ENCODE measurements at regions not wholly inside any gene's neighbourhood (a gene's known extent, or its start where the extent isn't known, plus 50 kb on each side); places are given as distances from the start of the nearest gene placed in this dataset.

- peak in 2 of 4 donors; percentile 41 to 50 for ATAC-seq
- Histone ChIP-seq H3K4me3 (no peak overlapping the region), H3K36me3 (no peaks in the 10 kb centered on the region), H3K27me3 (no peaks in the 10 kb centered on the region), H3K4me1 (peaks cover 0 to 2% (median 0%) of the 10 kb centered on the region in 12 donors), H3K27ac (peak overlapping the region in 3 of 12 donors; percentile 15 to 53 (median 41)), H3K9me3 (peaks cover 0 to 14% (median 4%) of the 10 kb centered on the region in 12 donors)
- no peak for DNase-seq
- intact Hi-C loops (cut with DNase I) = no loop called here
- TF ChIP-seq CTCF (IDR thresholded peaks at IDR 0.05) (no peak), POLR2A (IDR thresholded peaks at IDR 0.05) (no peak)
Measured at GRCh38 chr5:82910905-82911304, 166.3 kb downstream of the TMEM167A start.

- Histone ChIP-seq H3K4me3 (no peak overlapping the region), H3K27me3 (no peaks in the 10 kb centered on the region), H3K27ac (peak overlapping the region in 3 of 12 donors; percentile 15 to 44 (median 41)), H3K4me1 (peaks cover 0 to 2% (median 0%) of the 10 kb centered on the region in 12 donors), H3K36me3 (no peaks in the 10 kb centered on the region), H3K9me3 (peaks cover 0 to 10% (median under 1%) of the 10 kb centered on the region in 12 donors)
- intact Hi-C loops (cut with DNase I) = no loop called here
- TF ChIP-seq POLR2A (IDR thresholded peaks at IDR 0.05) = no peak
- TF ChIP-seq CTCF (IDR thresholded peaks at IDR 0.05) = no peak
- DNase-seq = no peak
- no peak for ATAC-seq
- WGBS, 4 donors = 71 to 81% (median 76%) methylated on average over 2 of the region's 2 CpGs
Measured at GRCh38 chr5:82910491-82910890, 166.7 kb downstream of the TMEM167A start.

GRCh38 chr5:82909771-82910170 lies 167.4 kb downstream of the TMEM167A start:
- no peak for TF ChIP-seq POLR2A (IDR thresholded peaks at IDR 0.05)
- TF ChIP-seq CTCF (IDR thresholded peaks at IDR 0.05) = no peak
- intact Hi-C loops (cut with DNase I) = no loop called here
- peaks cover 0 to 3% (median 0%) of the 10 kb centered on the region in 12 donors for H3K9me3 ChIP-seq
- peak overlapping the region in 1 of 12 donors; percentile 15 for H3K27ac ChIP-seq
- no peak for DNase-seq
- ATAC-seq = no peak
- H3K4me3 ChIP-seq = no peak overlapping the region
- 62 to 76% (median 66%) methylated on average over 6 to 7 of the region's 7 CpGs for WGBS, 4 donors
- peaks cover 0 to 2% (median 0%) of the 10 kb centered on the region in 12 donors for H3K4me1 ChIP-seq
- H3K27me3 ChIP-seq = no peaks in the 10 kb centered on the region
- no peaks in the 10 kb centered on the region for H3K36me3 ChIP-seq

GRCh38 chr5:82905986-82906385 lies 171.2 kb downstream of the TMEM167A start:
- WGBS, 4 donors = 34 to 55% (median 52%) methylated on average over 2 of the region's 2 CpGs
- Histone ChIP-seq H3K4me3 (no peak overlapping the region), H3K36me3 (no peaks in the 10 kb centered on the region), H3K27ac (no peak overlapping the region), H3K27me3 (no peaks in the 10 kb centered on the region), H3K9me3 (peaks cover 0 to 20% (median 8%) of the 10 kb centered on the region in 12 donors), H3K4me1 (peaks cover 0 to 2% (median 0%) of the 10 kb centered on the region in 12 donors)
- no peak for DNase-seq
- TF ChIP-seq POLR2A (IDR thresholded peaks at IDR 0.05) (no peak), CTCF (IDR thresholded peaks at IDR 0.05) (no peak)
- intact Hi-C loops (cut with DNase I) = no loop called here
- ATAC-seq = no peak
